Neural cell (in vitro differentiated cells): ENCODE measurements at regions not wholly inside any gene's neighbourhood (a gene's known extent, or its start where the extent isn't known, plus 50 kb on each side); places are given as distances from the start of the nearest gene placed in this dataset.

Experiments used
- H2AFZ ChIP-seq: fragments of 200-600, 300-800 bp; sonication (generic), shearing (Covaris generic); 2 replicates; pipeline ENCODE4 v1.6.0; 2014; ENCODE audit warnings: low read depth, mild to moderate bottlenecking, antibody characterized with exemption, low read length, moderate library complexity
- H3F3A ChIP-seq: fragments of 200-600 bp; shearing (Covaris generic); 2 replicates; pipeline ENCODE4 v1.6.1; 2016; ENCODE audit warnings: mild to moderate bottlenecking, moderate library complexity, mixed read lengths, antibody characterized with exemption, low read length; ENCODE audit not compliant: insufficient read depth, poor library complexity, severe bottlenecking
- H3K27ac ChIP-seq: fragments of 200-600, 300-800 bp; sonication (generic), shearing (Covaris generic); 2 replicates; pipeline ENCODE4 v1.5.1; 2014; ENCODE audit warnings: mild to moderate bottlenecking, low read length, moderate library complexity
- H3K27me3 ChIP-seq: fragments of 300-800, 200-600 bp; sonication (generic), shearing (Covaris generic); 2 replicates; pipeline ENCODE4 v1.6.0; 2014; ENCODE audit warnings: mild to moderate bottlenecking, low read depth, low read length, moderate library complexity; ENCODE audit not compliant: insufficient read depth
- H3K36me3 ChIP-seq: fragments of 300-800, 200-600 bp; sonication (generic), shearing (Covaris generic); 2 replicates; pipeline ENCODE4 v1.5.1; 2014; ENCODE audit warnings: mild to moderate bottlenecking, antibody characterized with exemption, low read length, moderate library complexity; ENCODE audit not compliant: insufficient read depth
- H3K4me2 ChIP-seq: fragments of 300-800, 200-600 bp; sonication (generic), shearing (Covaris generic); 2 replicates; pipeline ENCODE4 v1.6.0; 2014; ENCODE audit warnings: mild to moderate bottlenecking, low read length
- H3K4me3 ChIP-seq: fragments of 300-800, 200-600 bp; sonication (generic), shearing (Covaris generic); 2 replicates; pipeline ENCODE4 v1.5.1; 2014; ENCODE audit warnings: mild to moderate bottlenecking, low read length, moderate library complexity
- H3K79me2 ChIP-seq: fragments of 200-600 bp; shearing (Covaris generic); replicated peaks from 2 replicates; pipeline ENCODE4 v1.6.0; 2014; ENCODE audit warnings: mild to moderate bottlenecking, low read length, moderate library complexity; ENCODE audit not compliant: insufficient read depth
- H3K9ac ChIP-seq: fragments of 300-800, 200-600 bp; sonication (generic), shearing (Covaris generic); 2 replicates; pipeline ENCODE4 v1.6.1; 2016; ENCODE audit warnings: mild to moderate bottlenecking, low read length, mixed read lengths
- H3K9me2 ChIP-seq: fragments of 200-600 bp; shearing (Covaris generic); 2 replicates; pipeline ENCODE4 v1.6.1; 2016; ENCODE audit warnings: mild to moderate bottlenecking, low read length, mixed read lengths; ENCODE audit not compliant: insufficient read depth
- H3K9me3 ChIP-seq: fragments of 200-600, 300-800 bp; sonication (generic), shearing (Covaris generic); 2 replicates; pipeline ENCODE4 v1.6.1; 2016; ENCODE audit warnings: mild to moderate bottlenecking, mixed run types, low read length, moderate library complexity, mixed read lengths
- H4K20me1 ChIP-seq: fragments of 200-600 bp; shearing (Covaris generic); 2 replicates; pipeline ENCODE4 v1.6.1; 2016; ENCODE audit warnings: mild to moderate bottlenecking, mixed run types; ENCODE audit not compliant: insufficient read depth
- EP300 ChIP-seq: fragments of 450-650 bp; conservative IDR thresholded peaks from 2 replicates; pipeline ENCODE4 v1.6.1; 2014; ENCODE audit warnings: antibody characterized with exemption, mild to moderate bottlenecking, moderate library complexity; ENCODE audit not compliant: poor library complexity, severe bottlenecking
- EZH2 ChIP-seq: fragments of 200-600, 300-800 bp; shearing (Covaris generic), sonication (generic); IDR thresholded peaks from 2 replicates; pipeline ENCODE4 v1.6.1; 2014; ENCODE audit warnings: antibody characterized with exemption, low read length, borderline replicate concordance, mild to moderate bottlenecking; ENCODE audit not compliant: insufficient read depth, poor library complexity, severe bottlenecking
- MXI1 ChIP-seq: fragments of 450-650 bp; conservative IDR thresholded peaks from 2 replicates; pipeline ENCODE4 v1.6.1; 2014; ENCODE audit warnings: antibody characterized with exemption, mild to moderate bottlenecking; ENCODE audit not compliant: poor library complexity, severe bottlenecking
- POLR2AphosphoS5 ChIP-seq: IDR thresholded peaks from 2 replicates; pipeline ENCODE4 v1.6.1; 2012
- RAD21 ChIP-seq: fragments of 450-650 bp; conservative IDR thresholded peaks from 2 replicates; pipeline ENCODE4 v1.6.1; 2014; ENCODE audit warnings: antibody characterized with exemption, mild to moderate bottlenecking, moderate library complexity
- REST ChIP-seq: IDR thresholded peaks from 2 replicates; pipeline ENCODE4 v1.6.1; 2012; ENCODE audit warnings: borderline replicate concordance
- SMC3 ChIP-seq: fragments of 450-650 bp; conservative IDR thresholded peaks from 2 replicates; pipeline ENCODE4 v1.6.1; 2014; ENCODE audit warnings: antibody characterized with exemption, mild to moderate bottlenecking, moderate library complexity; ENCODE audit not compliant: poor library complexity
- TAF1 ChIP-seq: IDR thresholded peaks from 2 replicates; pipeline ENCODE4 v1.6.1; 2012; ENCODE audit warnings: low read depth
- TF ChIP-seq, protein P1 (sequence below): fragments of 450-650 bp; IDR thresholded peaks from 2 replicates; pipeline ENCODE4 v1.5.1; 2014; ENCODE audit warnings: antibody characterized with exemption, mild to moderate bottlenecking, moderate library complexity; ENCODE audit not compliant: poor library complexity, severe bottlenecking

DNA sequence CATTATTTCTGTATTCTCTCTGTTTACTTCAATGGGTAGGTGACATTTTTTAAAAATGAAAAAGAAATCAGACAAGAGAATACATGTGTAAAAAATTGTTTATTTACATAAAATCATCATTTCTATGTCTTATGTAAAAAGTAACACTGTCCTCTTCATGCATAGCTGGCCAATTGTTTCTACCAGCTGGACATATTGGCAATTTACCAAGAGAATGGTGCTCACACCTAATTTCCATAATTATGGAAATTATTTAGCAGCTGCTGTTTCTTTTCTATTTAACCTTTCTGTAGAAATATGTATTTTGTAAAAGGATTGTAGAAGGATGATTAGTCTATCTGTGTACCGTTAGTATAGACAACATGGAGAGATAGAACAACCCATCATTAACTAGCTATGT is 791.9 kb downstream of the TRIB2 start:
- no peaks in the 10 kb centered on the region for H3K79me2 ChIP-seq
- no peak overlapping the region for H3K27ac ChIP-seq
- no peak for TF ChIP-seq MXI1
- TF ChIP-seq RAD21: no peak
- no peak for TF ChIP-seq EP300
- TF ChIP-seq POLR2AphosphoS5: no peak
- no peak for TF ChIP-seq EZH2
- TF ChIP-seq TAF1: no peak
- TF ChIP-seq, protein P1, sequence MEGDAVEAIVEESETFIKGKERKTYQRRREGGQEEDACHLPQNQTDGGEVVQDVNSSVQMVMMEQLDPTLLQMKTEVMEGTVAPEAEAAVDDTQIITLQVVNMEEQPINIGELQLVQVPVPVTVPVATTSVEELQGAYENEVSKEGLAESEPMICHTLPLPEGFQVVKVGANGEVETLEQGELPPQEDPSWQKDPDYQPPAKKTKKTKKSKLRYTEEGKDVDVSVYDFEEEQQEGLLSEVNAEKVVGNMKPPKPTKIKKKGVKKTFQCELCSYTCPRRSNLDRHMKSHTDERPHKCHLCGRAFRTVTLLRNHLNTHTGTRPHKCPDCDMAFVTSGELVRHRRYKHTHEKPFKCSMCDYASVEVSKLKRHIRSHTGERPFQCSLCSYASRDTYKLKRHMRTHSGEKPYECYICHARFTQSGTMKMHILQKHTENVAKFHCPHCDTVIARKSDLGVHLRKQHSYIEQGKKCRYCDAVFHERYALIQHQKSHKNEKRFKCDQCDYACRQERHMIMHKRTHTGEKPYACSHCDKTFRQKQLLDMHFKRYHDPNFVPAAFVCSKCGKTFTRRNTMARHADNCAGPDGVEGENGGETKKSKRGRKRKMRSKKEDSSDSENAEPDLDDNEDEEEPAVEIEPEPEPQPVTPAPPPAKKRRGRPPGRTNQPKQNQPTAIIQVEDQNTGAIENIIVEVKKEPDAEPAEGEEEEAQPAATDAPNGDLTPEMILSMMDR: no peak
- TF ChIP-seq REST: no peak
- no peak for TF ChIP-seq SMC3
- no peak overlapping the region for H3K4me2 ChIP-seq
- no peaks in the 10 kb centered on the region for H3K9me3 ChIP-seq
- H3K27me3 ChIP-seq: no peaks in the 10 kb centered on the region
- H3F3A ChIP-seq: no peaks in the 10 kb centered on the region
- no peak overlapping the region for H2AFZ ChIP-seq
- no peaks in the 10 kb centered on the region for H3K36me3 ChIP-seq
- no peaks in the 10 kb centered on the region for H4K20me1 ChIP-seq
- no peak overlapping the region for H3K4me3 ChIP-seq
- no peaks in the 10 kb centered on the region for H3K9me2 ChIP-seq
- no peak overlapping the region for H3K9ac ChIP-seq

DNA sequence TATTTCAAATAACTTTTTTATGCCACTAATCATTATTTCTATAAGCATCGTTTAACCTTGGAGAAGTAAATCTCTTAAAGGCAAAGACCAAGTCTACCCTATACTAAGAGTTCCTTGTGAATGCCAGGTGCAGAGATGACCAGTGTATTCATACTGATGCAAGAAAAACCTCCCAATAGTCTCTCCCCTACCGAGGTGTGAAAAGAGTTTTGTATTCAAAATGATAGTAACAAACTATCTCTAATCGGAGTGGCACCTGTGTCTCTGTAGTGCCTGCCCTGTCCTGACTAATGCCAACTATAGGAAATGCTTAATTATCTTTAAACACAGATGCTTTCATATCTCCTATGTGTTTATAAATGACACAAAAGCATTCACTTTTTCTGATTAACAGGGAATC is 798.5 kb downstream of the TRIB2 start:
- no peaks in the 10 kb centered on the region for H3K27me3 ChIP-seq
- no peaks in the 10 kb centered on the region for H3F3A ChIP-seq
- no peak overlapping the region for H3K9ac ChIP-seq
- no peak overlapping the region for H3K4me3 ChIP-seq
- no peak overlapping the region for H3K4me2 ChIP-seq
- H3K79me2 ChIP-seq: no peaks in the 10 kb centered on the region
- H2AFZ ChIP-seq: no peak overlapping the region
- H3K27ac ChIP-seq: no peak overlapping the region
- H3K9me2 ChIP-seq: no peaks in the 10 kb centered on the region
- no peaks in the 10 kb centered on the region for H4K20me1 ChIP-seq
- H3K36me3 ChIP-seq: no peaks in the 10 kb centered on the region
- H3K9me3 ChIP-seq: no peaks in the 10 kb centered on the region
- TF ChIP-seq RAD21 (no peak), EZH2 (no peak), POLR2AphosphoS5 (no peak), MXI1 (no peak), SMC3 (no peak), TAF1 (no peak), EP300 (no peak), REST (no peak)
- TF ChIP-seq, protein P1: no peak
